ENCODE measurements at regions not wholly inside any gene's neighbourhood (a gene's known extent, or its start where the extent isn't known, plus 50 kb on each side); places are given as distances from the start of the nearest gene placed in this dataset.
A peak's percentile ranks its signal among the peaks of the same experiment; 100 is the strongest.
"Not testable (repeated sequence)": the region's sequence is repeated elsewhere in the genome, so short reads cannot be mapped to it uniquely, and the experiment has no call there.

DNA sequence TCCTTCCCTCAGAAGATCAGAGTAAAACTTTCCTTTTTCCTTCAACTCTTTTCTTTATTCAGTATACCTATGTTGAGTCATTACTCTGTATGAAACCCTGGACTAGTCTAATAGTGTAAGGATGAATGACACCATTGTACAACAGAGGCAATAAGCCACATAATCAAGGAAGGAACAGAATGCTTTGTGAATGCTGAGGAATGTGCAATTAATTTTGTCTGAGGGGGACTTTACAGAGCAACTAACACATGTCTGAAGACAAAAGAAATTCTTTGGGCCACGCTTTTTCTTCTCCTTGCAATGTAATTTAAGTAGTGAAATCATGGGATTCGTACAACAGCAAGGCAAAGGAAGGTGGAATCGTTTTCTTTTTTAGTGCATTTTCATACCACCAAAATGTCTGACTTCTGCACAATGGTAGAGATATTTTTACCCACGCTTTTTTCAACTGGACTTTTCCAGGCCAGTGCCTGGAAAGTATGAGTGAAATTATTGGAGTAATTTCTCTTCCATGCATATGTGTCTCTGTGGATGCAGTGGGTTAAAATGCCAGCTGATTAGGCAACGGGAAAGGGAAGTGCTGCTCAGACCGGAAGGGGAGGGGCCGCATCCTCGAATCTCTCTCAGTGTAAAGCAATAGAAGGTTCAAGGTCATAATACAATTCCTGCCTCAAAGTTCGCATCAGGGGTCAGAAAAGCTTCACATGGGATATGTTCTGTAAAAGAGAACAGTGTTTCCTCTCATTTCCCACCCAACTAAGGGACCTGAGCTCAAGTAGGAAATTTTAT, 89.9 kb upstream of the MTHFD1L start:
- DNase-seq = peak; percentile 63

GRCh38 chr6:150777736-150778135, 87.8 kb upstream of the MTHFD1L start:
- DNase-seq = no peak

- DNase-seq = no peak
Observed at GRCh38 chr6:150783813-150784212, 81.7 kb upstream of the MTHFD1L start.

DNA sequence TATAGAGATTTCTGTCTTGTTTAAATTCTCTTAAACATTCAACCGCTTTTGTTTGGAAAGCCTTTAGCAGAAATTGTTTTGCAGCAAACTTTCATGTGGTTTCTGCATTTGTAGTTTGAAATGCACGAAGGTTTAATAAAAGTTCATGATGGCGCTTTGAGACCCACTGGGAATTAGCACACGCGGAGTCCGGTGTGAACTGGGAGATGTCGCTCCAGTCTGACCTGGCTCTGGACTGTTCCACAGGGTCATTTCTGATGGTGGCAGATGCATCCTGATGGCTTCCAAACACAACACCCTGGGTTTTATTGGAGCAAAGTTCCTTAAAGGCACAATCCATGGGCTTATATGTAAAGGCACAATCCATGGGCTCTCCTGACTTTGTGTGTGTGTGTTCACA, 78.1 kb upstream of the MTHFD1L start:
- peak; percentile 19 for DNase-seq

- peak; percentile 85 for DNase-seq
Observed at GRCh38 chr6:150788089-150788488, 77.4 kb upstream of the MTHFD1L start.

- DNase-seq = not testable (repeated sequence)
Observed at GRCh38 chr6:150789906-150790305, 75.6 kb upstream of the MTHFD1L start.

- DNase-seq = no peak
Observed at GRCh38 chr6:150791717-150792116, 73.8 kb upstream of the MTHFD1L start.

DNA sequence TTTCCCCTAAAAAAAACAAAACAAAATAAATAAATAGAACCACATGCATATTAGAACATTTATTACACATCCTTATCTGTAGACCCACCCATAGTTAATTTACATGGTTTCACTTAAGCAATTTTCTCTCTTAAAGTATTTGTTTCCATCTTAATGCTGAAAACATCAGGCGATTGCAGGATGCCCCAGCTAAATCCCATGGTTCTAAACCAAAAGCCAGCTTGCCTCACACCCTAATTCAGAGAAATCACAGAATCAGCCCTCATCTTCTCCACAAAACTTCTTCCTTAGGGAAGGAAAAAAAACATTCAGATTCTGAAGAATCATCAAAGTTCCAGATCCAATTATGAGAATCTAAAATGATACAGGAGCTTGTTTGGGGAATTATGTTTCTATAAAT, 67.6 kb upstream of the MTHFD1L start:
- DNase-seq = no peak

GRCh38 chr6:150799276-150799805, 66.2 kb upstream of the MTHFD1L start:
- peak; percentile 22 for DNase-seq

DNA sequence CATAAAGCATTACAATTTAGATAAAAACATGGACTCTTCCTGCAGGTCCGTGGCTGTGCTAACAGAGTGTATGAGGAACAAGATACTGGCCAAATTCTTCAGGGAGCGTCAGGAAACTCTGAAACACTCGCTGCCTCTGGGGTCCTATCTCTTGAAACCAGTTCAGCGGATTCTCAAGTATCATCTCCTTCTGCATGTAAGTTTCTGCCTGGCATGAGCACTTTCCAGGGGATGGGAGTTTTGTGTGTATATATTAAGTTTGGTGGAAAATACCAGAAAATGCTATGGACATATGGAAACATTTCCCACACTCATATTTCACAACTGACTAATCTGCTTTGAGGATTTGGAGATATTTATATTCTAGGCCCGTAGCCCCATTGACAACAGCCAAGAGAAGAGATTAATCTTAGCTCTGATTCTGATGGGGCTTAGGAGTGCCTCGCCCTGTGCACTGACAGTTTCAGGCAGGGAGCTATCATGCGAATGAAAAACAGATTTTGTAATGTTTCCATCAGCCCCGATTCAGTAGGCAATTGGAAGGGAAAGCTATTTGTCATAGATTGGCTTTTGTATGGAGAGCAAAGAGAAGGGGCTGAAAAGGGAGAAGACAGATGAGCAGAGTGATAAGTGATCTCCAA, 64.7 kb upstream of the MTHFD1L start:
- DNase-seq = peak; percentile 64

GRCh38 chr6:150806790-150807189, 58.7 kb upstream of the MTHFD1L start:
- DNase-seq = no peak

- peak; percentile 82 for DNase-seq
Observed at GRCh38 chr6:150813319-150813992, 52.0 kb upstream of the MTHFD1L start.

- DNase-seq = no peak
Observed at GRCh38 chr6:150813993-150814359, 51.5 kb upstream of the MTHFD1L start.
